ENCODE measurements at regions not wholly inside any gene's neighbourhood (a gene's known extent, or its start where the extent isn't known, plus 50 kb on each side); places are given as distances from the start of the nearest gene placed in this dataset.
A peak's percentile ranks its signal among the peaks of the same experiment; 100 is the strongest.

- Histone ChIP-seq H3K9ac (ENCODE audit: low read depth in 1 of 2, low read length in 2 of 2) (peak overlapping the region; percentile 1 to 63), H3K36me3 (ENCODE audit: control insufficient read depth in 4 of 4, insufficient read depth in 3 of 4, low read depth in 1 of 4, low read length in 3 of 4) (no peaks in the 10 kb centered on the region), H3K4me3 (ENCODE audit: low read depth in 1 of 3, low read length in 3 of 3) (no peak overlapping the region), H3K4me1 (ENCODE audit: control insufficient read depth in 4 of 4, insufficient read depth in 4 of 4, low read length in 3 of 4) (peaks cover 7 to 49% (median 28%) of the 10 kb centered on the region in 4 donors), H3K27ac (ENCODE audit: low read depth in 1 of 2, low read length in 2 of 2) (peak overlapping the region; percentile 63 to 79), H3K9me3 (ENCODE audit: control insufficient read depth in 4 of 4, low read length in 3 of 4) (no peaks in the 10 kb centered on the region), H3K27me3 (ENCODE audit: control insufficient read depth in 4 of 4, insufficient read depth in 4 of 4, low read length in 3 of 4) (no peaks in the 10 kb centered on the region)
- no peak for TF ChIP-seq ZBTB33 (IDR thresholded peaks at IDR 0.05)
- no peak for TF ChIP-seq YY1 (IDR thresholded peaks at IDR 0.05)
- no peak for TF ChIP-seq SP1 (IDR thresholded peaks at IDR 0.05)
- TF ChIP-seq EGR1 (IDR thresholded peaks at IDR 0.05; ENCODE audit: low read depth in 2 of 2): no peak
- TF ChIP-seq NR2F2 (IDR thresholded peaks at IDR 0.05): no peak
- 75% methylated on average over 9 of the region's 9 CpGs for WGBS
- no peak for DNase-seq (ENCODE audit: low spot score)
Observed at GRCh38 chr6:138593909-138594757, 94.8 kb upstream of the NHSL1 start.

- TF ChIP-seq ZBTB33 (IDR thresholded peaks at IDR 0.05): no peak
- TF ChIP-seq RXRA (IDR thresholded peaks at IDR 0.05): no peak
- no peak for TF ChIP-seq MAX (IDR thresholded peaks at IDR 0.05)
- TF ChIP-seq SP1 (IDR thresholded peaks at IDR 0.05): no peak
- TF ChIP-seq NR2F2 (IDR thresholded peaks at IDR 0.05): no peak
- TF ChIP-seq FOXA2 (IDR thresholded peaks at IDR 0.05): no peak
- TF ChIP-seq EGR1 (IDR thresholded peaks at IDR 0.05; ENCODE audit: low read depth in 2 of 2): no peak
- no peak for TF ChIP-seq FOXA1 (IDR thresholded peaks at IDR 0.05)
- no peak for TF ChIP-seq GABPA (IDR thresholded peaks at IDR 0.05 in 1 of 2, conservative IDR thresholded peaks at IDR 0.05 in 1 of 2)
- TF ChIP-seq RAD21 (IDR thresholded peaks at IDR 0.05): no peak
- no peak for TF ChIP-seq HNF4A (conservative IDR thresholded peaks at IDR 0.05)
- no peak overlapping the region for H3K9ac ChIP-seq (ENCODE audit: low read depth in 1 of 2, low read length in 2 of 2)
- no peaks in the 10 kb centered on the region for H3K36me3 ChIP-seq (ENCODE audit: control insufficient read depth in 4 of 4, insufficient read depth in 3 of 4, low read depth in 1 of 4, low read length in 3 of 4)
- H3K27me3 ChIP-seq (ENCODE audit: control insufficient read depth in 4 of 4, insufficient read depth in 4 of 4, low read length in 3 of 4): no peaks in the 10 kb centered on the region
- peak overlapping the region; percentile 63 to 79 for H3K27ac ChIP-seq (ENCODE audit: low read depth in 1 of 2, low read length in 2 of 2)
- no peaks in the 10 kb centered on the region for H3K9me3 ChIP-seq (ENCODE audit: control insufficient read depth in 4 of 4, low read length in 3 of 4)
- no peak overlapping the region for H3K4me3 ChIP-seq (ENCODE audit: low read depth in 1 of 3, low read length in 3 of 3)
- peaks cover 9 to 55% (median 33%) of the 10 kb centered on the region in 4 donors for H3K4me1 ChIP-seq (ENCODE audit: control insufficient read depth in 4 of 4, insufficient read depth in 4 of 4, low read length in 3 of 4)
- 68% methylated on average over 4 of the region's 4 CpGs for WGBS
- DNase-seq (ENCODE audit: low spot score): no peak
Observed at GRCh38 chr6:138594758-138595140, 95.5 kb upstream of the NHSL1 start.

GRCh38 chr6:138596126-138596525 is 96.8 kb upstream of the NHSL1 start:
- no peaks in the 10 kb centered on the region for H3K27me3 ChIP-seq (ENCODE audit: control insufficient read depth in 4 of 4, insufficient read depth in 4 of 4, low read length in 3 of 4)
- no peak overlapping the region for H3K27ac ChIP-seq (ENCODE audit: low read depth in 1 of 2, low read length in 2 of 2)
- H3K9ac ChIP-seq (ENCODE audit: low read depth in 1 of 2, low read length in 2 of 2): no peak overlapping the region
- H3K4me1 ChIP-seq (ENCODE audit: control insufficient read depth in 4 of 4, insufficient read depth in 4 of 4, low read length in 3 of 4): peaks cover 12 to 57% (median 36%) of the 10 kb centered on the region in 4 donors
- 79% methylated on average over 5 of the region's 5 CpGs for WGBS
- no peaks in the 10 kb centered on the region for H3K9me3 ChIP-seq (ENCODE audit: control insufficient read depth in 4 of 4, low read length in 3 of 4)
- H3K4me3 ChIP-seq (ENCODE audit: low read depth in 1 of 3, low read length in 3 of 3): no peak overlapping the region
- no peak for DNase-seq (ENCODE audit: low spot score)
- TF ChIP-seq YY1 (IDR thresholded peaks at IDR 0.05) (no peak), HNF4G (IDR thresholded peaks at IDR 0.05) (no peak), ATF3 (IDR thresholded peaks at IDR 0.05) (no peak), RXRA (IDR thresholded peaks at IDR 0.05) (no peak), FOXA2 (IDR thresholded peaks at IDR 0.05) (no peak), MAX (IDR thresholded peaks at IDR 0.05) (no peak), EGR1 (IDR thresholded peaks at IDR 0.05; ENCODE audit: low read depth in 2 of 2) (no peak), HNF4A (conservative IDR thresholded peaks at IDR 0.05) (no peak), FOXA1 (IDR thresholded peaks at IDR 0.05) (no peak), ZBTB33 (IDR thresholded peaks at IDR 0.05) (no peak), TAF1 (conservative IDR thresholded peaks at IDR 0.05) (no peak), RAD21 (IDR thresholded peaks at IDR 0.05) (no peak), GABPA (IDR thresholded peaks at IDR 0.05 in 1 of 2, conservative IDR thresholded peaks at IDR 0.05 in 1 of 2) (no peak)
- H3K36me3 ChIP-seq (ENCODE audit: control insufficient read depth in 4 of 4, insufficient read depth in 3 of 4, low read depth in 1 of 4, low read length in 3 of 4): no peaks in the 10 kb centered on the region
